Activated B cell treated with CpG ODN at 0.5 μM for 24 hours (primary cell): ENCODE measurements at regions not wholly inside any gene's neighbourhood (a gene's known extent, or its start where the extent isn't known, plus 50 kb on each side); places are given as distances from the start of the nearest gene placed in this dataset.

Experiments
- ATAC-seq: fragments of 200-7000 bp; cut with Tn5 transposase; one replicate; pipeline ENCODE4 v1.10.0; 2021; ENCODE audit warnings: low read depth, mild to moderate bottlenecking, moderate library complexity
- CTCF ChIA-PET: fragments of 350-600 bp; sonication (Branson Sonifier 250); formaldehyde crosslinking; loops from one replicate; lab custom pipeline; 2021; ENCODE audit warnings: antibody characterized with exemption; lab: Charles Lee
- POLR2A ChIA-PET: fragments of 350-600 bp; sonication (Branson Sonifier 250); formaldehyde crosslinking; loops from one replicate; lab custom pipeline; 2021; ENCODE audit warnings: antibody characterized with exemption; lab: Charles Lee
- DNase-seq: peaks from one replicate; pipeline ENCODE4 v3.0.0; 2022
- H3K27ac Mint-ChIP-seq: one replicate; pipeline ENCODE4 v1.8.0; 2020; ENCODE audit warnings: mixed read lengths
- H3K27me3 Mint-ChIP-seq: one replicate; pipeline ENCODE4 v1.8.0; 2021; ENCODE audit warnings: mixed read lengths
- H3K36me3 Mint-ChIP-seq: one replicate; pipeline ENCODE4 v1.8.0; 2021; ENCODE audit warnings: low read depth, mixed read lengths
- H3K4me1 Mint-ChIP-seq: one replicate; pipeline ENCODE4 v1.8.0; 2021; ENCODE audit warnings: mixed read lengths
- H3K4me3 Mint-ChIP-seq: one replicate; pipeline ENCODE4 v1.8.0; 2020; ENCODE audit warnings: mild to moderate bottlenecking, mixed read lengths
- H3K9me3 Mint-ChIP-seq: one replicate; pipeline ENCODE4 v1.8.0; 2020; ENCODE audit warnings: mixed read lengths
- intact Hi-C: fragments of 100-400 bp; cut with micrococcal nuclease; formaldehyde crosslinking; loops from one replicate; pipeline ENCODE4 v1.15.1; 2024
- TF ChIP-seq, protein P1 (sequence below): fragments of 200-600 bp; IDR thresholded peaks from one replicate; pipeline ENCODE4 v1.8.0; 2022; ENCODE audit warnings: antibody characterized with exemption, mild to moderate bottlenecking

GRCh38 chr15:70490148-70490837 lies 273.1 kb downstream of the UACA start:
- Mint-ChIP-seq H3K36me3 (no peaks in the 10 kb centered on the region), H3K27me3 (no peaks in the 10 kb centered on the region), H3K4me1 (peaks cover 82% of the 10 kb centered on the region), H3K9me3 (no peaks in the 10 kb centered on the region), H3K4me3 (no peak overlapping the region), H3K27ac (no peak overlapping the region)
- DNase-seq (no peak), ATAC-seq (no peak)
- intact Hi-C loops: no loop called here
- TF ChIP-seq, protein P1, sequence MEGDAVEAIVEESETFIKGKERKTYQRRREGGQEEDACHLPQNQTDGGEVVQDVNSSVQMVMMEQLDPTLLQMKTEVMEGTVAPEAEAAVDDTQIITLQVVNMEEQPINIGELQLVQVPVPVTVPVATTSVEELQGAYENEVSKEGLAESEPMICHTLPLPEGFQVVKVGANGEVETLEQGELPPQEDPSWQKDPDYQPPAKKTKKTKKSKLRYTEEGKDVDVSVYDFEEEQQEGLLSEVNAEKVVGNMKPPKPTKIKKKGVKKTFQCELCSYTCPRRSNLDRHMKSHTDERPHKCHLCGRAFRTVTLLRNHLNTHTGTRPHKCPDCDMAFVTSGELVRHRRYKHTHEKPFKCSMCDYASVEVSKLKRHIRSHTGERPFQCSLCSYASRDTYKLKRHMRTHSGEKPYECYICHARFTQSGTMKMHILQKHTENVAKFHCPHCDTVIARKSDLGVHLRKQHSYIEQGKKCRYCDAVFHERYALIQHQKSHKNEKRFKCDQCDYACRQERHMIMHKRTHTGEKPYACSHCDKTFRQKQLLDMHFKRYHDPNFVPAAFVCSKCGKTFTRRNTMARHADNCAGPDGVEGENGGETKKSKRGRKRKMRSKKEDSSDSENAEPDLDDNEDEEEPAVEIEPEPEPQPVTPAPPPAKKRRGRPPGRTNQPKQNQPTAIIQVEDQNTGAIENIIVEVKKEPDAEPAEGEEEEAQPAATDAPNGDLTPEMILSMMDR: no peak
- CTCF ChIA-PET: interaction anchor here (1.0 to 1.9 kb wide), 4 partner anchors 23 to 1013 kb away, joined by 3 to 9 read pairs (median 6); no protein-coding TSS in a partner anchor
- POLR2A ChIA-PET: interaction anchor here (1.3 to 5.0 kb wide), 2 partner anchors 14 to 36 kb away, joined by 3 to 59 read pairs; no protein-coding TSS in a partner anchor

GRCh38 chr15:70488941-70489848 lies 274.2 kb downstream of the UACA start:
- H3K4me3 Mint-ChIP-seq: no peak overlapping the region
- intact Hi-C loops: loop anchor here (1.0 to 10.0 kb wide), 8 partner anchors 236 to 1011 kb away; no protein-coding TSS in a partner anchor
- H3K27me3 Mint-ChIP-seq: no peaks in the 10 kb centered on the region
- H3K9me3 Mint-ChIP-seq: no peaks in the 10 kb centered on the region
- H3K4me1 Mint-ChIP-seq: peaks cover 71% of the 10 kb centered on the region
- TF ChIP-seq, protein P1: no peak
- ChIA-PET POLR2A (interaction anchor here (1.2 to 5.0 kb wide), 2 partner anchors 15 to 392 kb away, joined by 3 to 59 read pairs; partner anchors contain the start of gene TLE3), CTCF (interaction anchor here (1.3 to 3.0 kb wide), 6 partner anchors 10 to 1012 kb away, joined by 4 to 25 read pairs (median 7); no protein-coding TSS in a partner anchor)
- H3K36me3 Mint-ChIP-seq: no peaks in the 10 kb centered on the region
- ATAC-seq (no peak), DNase-seq (no peak)
- H3K27ac Mint-ChIP-seq: no peak overlapping the region

DNA sequence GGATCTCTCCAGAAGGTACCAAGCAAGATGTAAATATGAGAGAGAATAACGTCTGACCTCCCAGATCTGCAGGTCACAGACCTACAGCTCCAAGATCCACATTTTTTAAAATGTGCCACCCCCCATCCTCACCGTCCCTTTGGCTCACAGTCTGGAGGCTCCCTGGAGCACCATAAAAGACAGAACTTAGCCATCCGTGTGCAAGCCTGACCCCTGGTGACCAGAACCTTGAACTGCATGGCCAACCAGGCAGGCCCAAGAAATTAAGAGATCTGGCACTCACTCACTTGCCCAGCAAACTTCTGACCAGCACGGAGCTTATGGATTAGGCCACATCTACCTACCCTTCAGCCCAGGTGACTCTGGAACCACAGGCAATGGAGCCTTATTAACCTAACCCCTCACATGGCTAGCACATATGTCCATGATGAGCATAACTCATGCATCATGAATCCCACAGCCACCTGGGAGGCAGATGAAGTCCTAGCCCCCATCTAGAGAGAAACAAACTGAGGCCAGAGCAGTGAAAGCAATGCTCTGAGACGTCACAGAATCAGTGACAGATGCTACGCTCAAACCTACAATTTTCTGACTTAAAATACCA lies 275.3 kb downstream of the UACA start:
- peaks cover 60% of the 10 kb centered on the region for H3K4me1 Mint-ChIP-seq
- ChIA-PET CTCF (interaction anchor here (0.6 to 3.0 kb wide), 22 partner anchors 8 to 1012 kb away, joined by 3 to 25 read pairs (median 4); partner anchors contain the start of gene TLE3), POLR2A (interaction anchor here (0.6 to 5.0 kb wide), 5 partner anchors 16 to 1010 kb away, joined by 3 to 59 read pairs (median 7); partner anchors contain the start of gene TLE3)
- H3K36me3 Mint-ChIP-seq: no peaks in the 10 kb centered on the region
- intact Hi-C loops: loop anchor here (1.0 to 10.0 kb wide), 8 partner anchors 237 to 1010 kb away; no protein-coding TSS in a partner anchor
- no peaks in the 10 kb centered on the region for H3K27me3 Mint-ChIP-seq
- H3K4me3 Mint-ChIP-seq: no peak overlapping the region
- no peak for ATAC-seq
- no peaks in the 10 kb centered on the region for H3K9me3 Mint-ChIP-seq
- H3K27ac Mint-ChIP-seq: peak overlapping the region; percentile 35
- peak; percentile 68 for DNase-seq
- TF ChIP-seq, protein P1: peak; percentile 95

DNA sequence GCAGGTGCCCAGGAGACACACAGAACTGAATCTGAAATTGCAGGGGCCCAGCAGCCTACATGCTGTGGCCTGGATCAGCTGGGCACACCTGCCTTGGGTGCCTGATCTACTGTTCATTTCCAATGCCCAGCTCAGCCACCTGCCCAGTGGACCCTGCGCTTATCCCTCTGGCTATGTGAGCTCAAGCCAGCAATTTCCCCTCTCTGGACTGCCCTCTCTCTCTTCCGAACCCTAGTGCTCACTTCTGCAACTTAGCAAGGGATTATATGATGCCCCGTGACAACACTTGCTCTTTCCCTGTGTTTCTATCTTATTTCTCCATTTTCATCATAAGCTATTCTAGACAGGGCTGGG lies 276.0 kb downstream of the UACA start:
- intact Hi-C loops: loop anchor here (1.0 to 10.0 kb wide), 8 partner anchors 24 to 607 kb away; no protein-coding TSS in a partner anchor
- H3K27ac Mint-ChIP-seq: peak overlapping the region; percentile 97
- peak overlapping the region; percentile 61 for H3K4me3 Mint-ChIP-seq
- no peak for DNase-seq
- ChIA-PET POLR2A (interaction anchor here (0.9 to 5.0 kb wide), 4 partner anchors 17 to 1009 kb away, joined by 3 to 59 read pairs (median 21); partner anchors contain the start of gene TLE3), CTCF (interaction anchor here (0.6 to 3.0 kb wide), 18 partner anchors 8 to 1011 kb away, joined by 3 to 25 read pairs (median 4); partner anchors contain the start of gene TLE3)
- H3K27me3 Mint-ChIP-seq: peaks cover 1% of the 10 kb centered on the region
- TF ChIP-seq, protein P1: no peak
- ATAC-seq: no peak
- H3K36me3 Mint-ChIP-seq: no peaks in the 10 kb centered on the region
- peaks cover 52% of the 10 kb centered on the region for H3K4me1 Mint-ChIP-seq
- no peaks in the 10 kb centered on the region for H3K9me3 Mint-ChIP-seq
